ENCODE measurements at regions not wholly inside any gene's neighbourhood (a gene's known extent, or its start where the extent isn't known, plus 50 kb on each side); places are given as distances from the start of the nearest gene placed in this dataset.
"Not testable (repeated sequence)": the region's sequence is repeated elsewhere in the genome, so short reads cannot be mapped to it uniquely, and the experiment has no call there.

GRCh38 chr6:84985490-84985889, 221.1 kb upstream of the TBX18 start:
- DNase-seq; H3K9ac ChIP-seq (ENCODE audit: insufficient read depth, low read length, poor library complexity, severe bottlenecking); H3K27ac ChIP-seq (ENCODE audit: low read depth in 1 of 2, low read length in 2 of 2); H3K27me3 ChIP-seq (ENCODE audit: control insufficient read depth in 2 of 2, insufficient read depth in 2 of 2, low read length in 2 of 2); H4K20me1 ChIP-seq (ENCODE audit: insufficient read depth, low read length); H3K27me3 Mint-ChIP-seq (ENCODE audit: low read depth in 3 of 3); H3K4me1 ChIP-seq (ENCODE audit: control insufficient read depth in 1 of 2, insufficient read depth in 2 of 2, low read length in 2 of 2); H3K4me3 ChIP-seq (replicated peaks in 1 of 3; ENCODE audit: low read depth in 2 of 3, low read length in 3 of 3); H3K4me3 Mint-ChIP-seq; H3K4me1 Mint-ChIP-seq; intact Hi-C loops (cut with micrococcal nuclease); H2AFZ ChIP-seq (ENCODE audit: insufficient read depth, low read depth, low read length, poor library complexity, severe bottlenecking); H3K36me3 Mint-ChIP-seq; H3K27ac Mint-ChIP-seq; H3K79me2 ChIP-seq (ENCODE audit: insufficient read depth, low read length); H3K4me2 ChIP-seq (replicated peaks; ENCODE audit: extremely low read depth, low read length, poor library complexity, severe bottlenecking); H3K36me3 ChIP-seq (replicated peaks in 1 of 2; ENCODE audit: control insufficient read depth in 1 of 2, insufficient read depth in 2 of 2, low read length in 2 of 2): not testable (repeated sequence)
- peaks cover 3 to 18% (median 12%) of the 10 kb centered on the region in 7 donors for H3K9me3 Mint-ChIP-seq
- peaks cover 8 to 14% of the 10 kb centered on the region in 2 donors for H3K9me3 ChIP-seq (replicated peaks in 1 of 2; ENCODE audit: control insufficient read depth in 1 of 2, insufficient read depth in 1 of 2, low read length in 2 of 2)
- WGBS (ENCODE audit: insufficient coverage): no CpG with 5 or more reads among the region's 3 CpGs

DNA sequence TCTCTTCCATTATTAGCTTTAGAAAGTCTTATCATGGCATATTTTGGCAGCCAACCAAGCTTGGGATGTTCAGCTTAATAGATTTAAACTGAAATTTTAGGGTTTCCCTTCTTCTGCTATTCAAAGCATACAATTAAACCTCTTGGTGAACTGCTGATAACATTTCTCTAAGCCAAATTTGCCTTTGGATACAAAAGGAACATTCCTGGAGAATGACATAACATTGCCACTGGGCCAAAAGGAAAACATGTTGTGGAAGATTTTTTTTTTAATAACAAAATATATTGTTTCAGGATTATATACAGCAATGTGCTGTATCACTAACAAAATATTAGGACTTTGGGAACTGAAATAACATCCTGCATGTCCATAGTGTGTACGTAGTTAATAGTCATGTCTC, 215.1 kb upstream of the TBX18 start:
- no peaks in the 10 kb centered on the region for H3K36me3 ChIP-seq (replicated peaks in 1 of 2; ENCODE audit: control insufficient read depth in 1 of 2, insufficient read depth in 2 of 2, low read length in 2 of 2)
- H3K27ac ChIP-seq (ENCODE audit: low read depth in 1 of 2, low read length in 2 of 2): no peak overlapping the region
- peaks cover 0 to 11% (median 6%) of the 10 kb centered on the region in 7 donors for H3K9me3 Mint-ChIP-seq
- H3K27me3 Mint-ChIP-seq (ENCODE audit: low read depth in 3 of 3): no peaks in the 10 kb centered on the region
- no peak overlapping the region for H3K4me3 ChIP-seq (replicated peaks in 1 of 3; ENCODE audit: low read depth in 2 of 3, low read length in 3 of 3)
- no peak overlapping the region for H2AFZ ChIP-seq (ENCODE audit: insufficient read depth, low read depth, low read length, poor library complexity, severe bottlenecking)
- no peak overlapping the region for H3K9ac ChIP-seq (ENCODE audit: insufficient read depth, low read length, poor library complexity, severe bottlenecking)
- no peak overlapping the region for H3K27ac Mint-ChIP-seq
- H3K4me1 Mint-ChIP-seq: no peaks in the 10 kb centered on the region
- H3K4me2 ChIP-seq (replicated peaks; ENCODE audit: extremely low read depth, low read length, poor library complexity, severe bottlenecking): no peak overlapping the region
- no peak for DNase-seq
- H3K9me3 ChIP-seq (replicated peaks in 1 of 2; ENCODE audit: control insufficient read depth in 1 of 2, insufficient read depth in 1 of 2, low read length in 2 of 2): no peaks in the 10 kb centered on the region
- no peaks in the 10 kb centered on the region for H3K36me3 Mint-ChIP-seq
- no peaks in the 10 kb centered on the region for H3K4me1 ChIP-seq (ENCODE audit: control insufficient read depth in 1 of 2, insufficient read depth in 2 of 2, low read length in 2 of 2)
- no peaks in the 10 kb centered on the region for H3K27me3 ChIP-seq (ENCODE audit: control insufficient read depth in 2 of 2, insufficient read depth in 2 of 2, low read length in 2 of 2)
- H4K20me1 ChIP-seq (ENCODE audit: insufficient read depth, low read length): no peaks in the 10 kb centered on the region
- TF ChIP-seq, protein P1, sequence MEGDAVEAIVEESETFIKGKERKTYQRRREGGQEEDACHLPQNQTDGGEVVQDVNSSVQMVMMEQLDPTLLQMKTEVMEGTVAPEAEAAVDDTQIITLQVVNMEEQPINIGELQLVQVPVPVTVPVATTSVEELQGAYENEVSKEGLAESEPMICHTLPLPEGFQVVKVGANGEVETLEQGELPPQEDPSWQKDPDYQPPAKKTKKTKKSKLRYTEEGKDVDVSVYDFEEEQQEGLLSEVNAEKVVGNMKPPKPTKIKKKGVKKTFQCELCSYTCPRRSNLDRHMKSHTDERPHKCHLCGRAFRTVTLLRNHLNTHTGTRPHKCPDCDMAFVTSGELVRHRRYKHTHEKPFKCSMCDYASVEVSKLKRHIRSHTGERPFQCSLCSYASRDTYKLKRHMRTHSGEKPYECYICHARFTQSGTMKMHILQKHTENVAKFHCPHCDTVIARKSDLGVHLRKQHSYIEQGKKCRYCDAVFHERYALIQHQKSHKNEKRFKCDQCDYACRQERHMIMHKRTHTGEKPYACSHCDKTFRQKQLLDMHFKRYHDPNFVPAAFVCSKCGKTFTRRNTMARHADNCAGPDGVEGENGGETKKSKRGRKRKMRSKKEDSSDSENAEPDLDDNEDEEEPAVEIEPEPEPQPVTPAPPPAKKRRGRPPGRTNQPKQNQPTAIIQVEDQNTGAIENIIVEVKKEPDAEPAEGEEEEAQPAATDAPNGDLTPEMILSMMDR (IDR thresholded peaks at IDR 0.05): no peak
- no CpG with 5 or more reads among the region's 1 CpG for WGBS (ENCODE audit: insufficient coverage)
- H3K79me2 ChIP-seq (ENCODE audit: insufficient read depth, low read length): no peaks in the 10 kb centered on the region
- intact Hi-C loops (cut with micrococcal nuclease): no loop called here
- no peak overlapping the region for H3K4me3 Mint-ChIP-seq

All from CD14-positive monocyte (primary cell).